AG09319 (cell line): ENCODE measurements at regions not wholly inside any gene's neighbourhood (a gene's known extent, or its start where the extent isn't known, plus 50 kb on each side); places are given as distances from the start of the nearest gene placed in this dataset.

Experiments used
- DNase-seq: peaks from one replicate; pipeline ENCODE4 v3.0.0-alpha.2; 2010; ENCODE audit warnings: low read depth; ENCODE audit errors: extremely low read depth
- CTCF ChIP-seq: IDR thresholded peaks from 2 replicates; pipeline ENCODE4 v1.5.1; 2011; ENCODE audit warnings: low read depth, mild to moderate bottlenecking, inconsistent platforms, low read length, moderate library complexity

- no peak for TF ChIP-seq CTCF
- DNase-seq, result no peak
These were observed 113.8 kb upstream of the PMFBP1 start for GRCh38 chr16:72285728-72286127.

GRCh38 chr16:72285324-72285723 is 113.4 kb upstream of the PMFBP1 start:
- no peak for DNase-seq
- no peak for TF ChIP-seq CTCF

GRCh38 chr16:72284042-72284789 is 112.3 kb upstream of the PMFBP1 start:
- no peak for DNase-seq
- TF ChIP-seq CTCF, result no peak

- TF ChIP-seq CTCF, result no peak
These were observed 110.4 kb upstream of the PMFBP1 start for GRCh38 chr16:72282362-72282761.

GRCh38 chr16:72278301-72278700 is 106.3 kb upstream of the PMFBP1 start:
- no peak for TF ChIP-seq CTCF
- DNase-seq, result no peak

More at GRCh38 chr16:72282362-72282761, 110.4 kb upstream of the PMFBP1 start:
- no peak for DNase-seq

- DNase-seq, result no peak
- TF ChIP-seq CTCF, result no peak
These were observed 105.8 kb upstream of the PMFBP1 start for GRCh38 chr16:72277749-72278148.

GRCh38 chr16:72271699-72272240 is 99.8 kb upstream of the PMFBP1 start:
- no peak for TF ChIP-seq CTCF
- no peak for DNase-seq
